Left ventricle myocardium inferior (tissue), 1 donor: ENCODE measurements at regions not wholly inside any gene's neighbourhood (a gene's known extent, or its start where the extent isn't known, plus 50 kb on each side); places are given as distances from the start of the nearest gene placed in this dataset.

Source experiments
- DNase-seq: peaks from one replicate; pipeline ENCODE4 v3.0.0-alpha.2; 2020
- H3K27ac ChIP-seq: fragments of 200-600 bp; replicated peaks from 2 replicates; pipeline ENCODE4 v1.8.0; 2021
- H3K27me3 ChIP-seq: fragments of 200-600 bp; 2 replicates; pipeline ENCODE4 v1.8.0; 2021; ENCODE audit warnings: low read depth
- H3K36me3 ChIP-seq: fragments of 200-600 bp; 2 replicates; pipeline ENCODE4 v1.8.0; 2021
- H3K4me1 ChIP-seq: fragments of 200-600 bp; 2 replicates; pipeline ENCODE4 v1.8.0; 2021
- H3K4me3 ChIP-seq: fragments of 200-600 bp; 2 replicates; pipeline ENCODE4 v1.8.0; 2021; ENCODE audit warnings: mild to moderate bottlenecking, moderate library complexity
- H3K9me3 ChIP-seq: fragments of 200-600 bp; replicated peaks from 2 replicates; pipeline ENCODE4 v1.8.0; 2021
- intact Hi-C: fragments of 100-400 bp; cut with micrococcal nuclease; formaldehyde crosslinking; loops from one replicate; pipeline ENCODE4 v1.11.0; 2022
- TF ChIP-seq, protein P1 (sequence below): fragments of 200-600 bp; IDR thresholded peaks from 2 replicates; pipeline ENCODE4 v1.8.0; 2021; ENCODE audit warnings: antibody characterized with exemption, mild to moderate bottlenecking, borderline replicate concordance
- donor health status: DM: no; HTN: yes; CAD: no; lungs with severe emphysema.

- Histone ChIP-seq H3K36me3 (no peaks in the 10 kb centered on the region), H3K9me3 (peaks cover 11% of the 10 kb centered on the region), H3K27me3 (no peaks in the 10 kb centered on the region), H3K27ac (no peak overlapping the region), H3K4me3 (no peak overlapping the region), H3K4me1 (no peaks in the 10 kb centered on the region)
- intact Hi-C loops = no loop called here
- TF ChIP-seq, protein P1, sequence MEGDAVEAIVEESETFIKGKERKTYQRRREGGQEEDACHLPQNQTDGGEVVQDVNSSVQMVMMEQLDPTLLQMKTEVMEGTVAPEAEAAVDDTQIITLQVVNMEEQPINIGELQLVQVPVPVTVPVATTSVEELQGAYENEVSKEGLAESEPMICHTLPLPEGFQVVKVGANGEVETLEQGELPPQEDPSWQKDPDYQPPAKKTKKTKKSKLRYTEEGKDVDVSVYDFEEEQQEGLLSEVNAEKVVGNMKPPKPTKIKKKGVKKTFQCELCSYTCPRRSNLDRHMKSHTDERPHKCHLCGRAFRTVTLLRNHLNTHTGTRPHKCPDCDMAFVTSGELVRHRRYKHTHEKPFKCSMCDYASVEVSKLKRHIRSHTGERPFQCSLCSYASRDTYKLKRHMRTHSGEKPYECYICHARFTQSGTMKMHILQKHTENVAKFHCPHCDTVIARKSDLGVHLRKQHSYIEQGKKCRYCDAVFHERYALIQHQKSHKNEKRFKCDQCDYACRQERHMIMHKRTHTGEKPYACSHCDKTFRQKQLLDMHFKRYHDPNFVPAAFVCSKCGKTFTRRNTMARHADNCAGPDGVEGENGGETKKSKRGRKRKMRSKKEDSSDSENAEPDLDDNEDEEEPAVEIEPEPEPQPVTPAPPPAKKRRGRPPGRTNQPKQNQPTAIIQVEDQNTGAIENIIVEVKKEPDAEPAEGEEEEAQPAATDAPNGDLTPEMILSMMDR = no peak
- no peak for DNase-seq
Observed at GRCh38 chr12:60093428-60093827, 497.6 kb downstream of the SLC16A7 start.

DNA sequence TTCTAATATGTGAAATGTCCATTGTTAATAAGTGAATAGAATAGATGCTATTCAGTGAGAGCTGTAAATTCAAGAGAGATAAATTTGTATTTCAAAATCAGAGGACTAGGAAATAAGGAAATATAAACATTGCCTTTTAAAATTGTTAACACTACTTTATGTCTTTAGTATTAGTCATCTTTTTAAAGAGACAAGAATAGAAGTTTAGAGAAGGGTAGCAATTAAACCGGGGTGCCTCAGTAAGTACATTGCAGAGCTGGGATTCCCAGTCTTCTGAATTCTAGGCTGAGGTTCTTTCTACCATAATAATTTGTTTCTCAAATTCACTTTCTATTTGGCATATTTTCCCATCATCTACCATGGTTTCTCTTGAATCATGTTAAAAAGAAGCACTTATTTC lies 498.6 kb downstream of the SLC16A7 start:
- Histone ChIP-seq H3K9me3 (peaks cover 21% of the 10 kb centered on the region), H3K4me3 (no peak overlapping the region), H3K27me3 (no peaks in the 10 kb centered on the region), H3K36me3 (no peaks in the 10 kb centered on the region), H3K27ac (no peak overlapping the region), H3K4me1 (no peaks in the 10 kb centered on the region)
- intact Hi-C loops = no loop called here
- TF ChIP-seq, protein P1 = no peak
- DNase-seq = no peak

GRCh38 chr12:60096727-60097126 lies 500.9 kb downstream of the SLC16A7 start:
- intact Hi-C loops = no loop called here
- no peaks in the 10 kb centered on the region for H3K4me1 ChIP-seq
- H3K36me3 ChIP-seq = no peaks in the 10 kb centered on the region
- H3K27ac ChIP-seq = no peak overlapping the region
- peaks cover 26% of the 10 kb centered on the region for H3K9me3 ChIP-seq
- no peak for DNase-seq
- TF ChIP-seq, protein P1 = no peak
- no peak overlapping the region for H3K4me3 ChIP-seq
- no peaks in the 10 kb centered on the region for H3K27me3 ChIP-seq

GRCh38 chr12:60100160-60100559 lies 504.3 kb downstream of the SLC16A7 start:
- Histone ChIP-seq H3K36me3 (no peaks in the 10 kb centered on the region), H3K4me3 (no peak overlapping the region), H3K4me1 (no peaks in the 10 kb centered on the region), H3K27me3 (no peaks in the 10 kb centered on the region), H3K9me3 (peaks cover 26% of the 10 kb centered on the region), H3K27ac (no peak overlapping the region)
- TF ChIP-seq, protein P1 = no peak
- no peak for DNase-seq
- intact Hi-C loops = no loop called here

GRCh38 chr12:60100852-60101251 lies 505.0 kb downstream of the SLC16A7 start:
- H3K4me1 ChIP-seq = no peaks in the 10 kb centered on the region
- H3K4me3 ChIP-seq = no peak overlapping the region
- intact Hi-C loops = no loop called here
- TF ChIP-seq, protein P1 = no peak
- H3K27ac ChIP-seq = no peak overlapping the region
- no peak for DNase-seq
- H3K36me3 ChIP-seq = no peaks in the 10 kb centered on the region
- no peaks in the 10 kb centered on the region for H3K27me3 ChIP-seq
- H3K9me3 ChIP-seq = peaks cover 26% of the 10 kb centered on the region

- H3K4me3 ChIP-seq = no peak overlapping the region
- intact Hi-C loops = no loop called here
Observed at GRCh38 chr12:60101715-60102114, 505.9 kb downstream of the SLC16A7 start.

More at GRCh38 chr12:60101715-60102114, 505.9 kb downstream of the SLC16A7 start:
- Histone ChIP-seq H3K27ac (no peak overlapping the region), H3K9me3 (peaks cover 26% of the 10 kb centered on the region), H3K36me3 (no peaks in the 10 kb centered on the region), H3K27me3 (no peaks in the 10 kb centered on the region), H3K4me1 (no peaks in the 10 kb centered on the region)
- DNase-seq = no peak
- TF ChIP-seq, protein P1 = no peak
